Suprapubic skin (tissue), 3 donors: ENCODE measurements at regions not wholly inside any gene's neighbourhood (a gene's known extent, or its start where the extent isn't known, plus 50 kb on each side); places are given as distances from the start of the nearest gene placed in this dataset.
"Not testable (repeated sequence)": the region's sequence is repeated elsewhere in the genome, so short reads cannot be mapped to it uniquely, and the experiment has no call there.

Source experiments
- EP300 ChIP-seq: sonication (generic); formaldehyde crosslinking; IDR thresholded peaks from one replicate; pipeline ENCODE4 v1.6.1; 2017; ENCODE audit warnings: antibody characterized with exemption
- POLR2A ChIP-seq, 2 donors: fragments of 450-650 bp; IDR thresholded peaks; one replicate each; pipeline ENCODE4 v1.6.1; 2017; ENCODE audit warnings: antibody characterized with exemption in 2 of 2, mild to moderate bottlenecking in 2 of 2, moderate library complexity in 2 of 2
- TF ChIP-seq, protein P1 (sequence below), 2 donors: fragments of 200-600 bp in 1 of 2; fragments of 450-650 bp in 1 of 2; sonication (generic) in 1 of 2; IDR thresholded peaks; one replicate each; pipeline ENCODE4 v1.5.1; 2016 to 2019; ENCODE audit warnings: antibody characterized with exemption in 2 of 2, mild to moderate bottlenecking in 1 of 2, moderate library complexity in 1 of 2

DNA sequence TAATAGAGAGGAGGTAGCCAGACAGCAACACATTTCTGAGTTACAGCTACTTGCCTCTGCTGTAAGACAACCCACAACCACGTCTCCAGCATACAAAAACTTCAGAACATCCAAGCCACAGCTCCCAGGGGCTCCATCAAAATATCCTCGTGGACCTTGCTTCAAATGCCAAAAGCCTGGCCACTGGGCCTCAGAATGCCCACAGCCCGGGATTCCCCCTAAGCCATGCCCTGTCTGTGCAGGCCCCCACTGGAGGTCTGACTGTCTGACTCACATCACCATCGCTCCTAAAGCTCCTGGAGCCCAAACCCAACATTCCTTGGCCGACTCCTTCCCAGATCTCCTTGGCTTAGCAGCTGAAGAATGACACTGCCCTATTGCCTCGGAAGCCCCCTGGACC lies 186.6 kb upstream of the MAGEB16 start:
- TF ChIP-seq, protein P1, sequence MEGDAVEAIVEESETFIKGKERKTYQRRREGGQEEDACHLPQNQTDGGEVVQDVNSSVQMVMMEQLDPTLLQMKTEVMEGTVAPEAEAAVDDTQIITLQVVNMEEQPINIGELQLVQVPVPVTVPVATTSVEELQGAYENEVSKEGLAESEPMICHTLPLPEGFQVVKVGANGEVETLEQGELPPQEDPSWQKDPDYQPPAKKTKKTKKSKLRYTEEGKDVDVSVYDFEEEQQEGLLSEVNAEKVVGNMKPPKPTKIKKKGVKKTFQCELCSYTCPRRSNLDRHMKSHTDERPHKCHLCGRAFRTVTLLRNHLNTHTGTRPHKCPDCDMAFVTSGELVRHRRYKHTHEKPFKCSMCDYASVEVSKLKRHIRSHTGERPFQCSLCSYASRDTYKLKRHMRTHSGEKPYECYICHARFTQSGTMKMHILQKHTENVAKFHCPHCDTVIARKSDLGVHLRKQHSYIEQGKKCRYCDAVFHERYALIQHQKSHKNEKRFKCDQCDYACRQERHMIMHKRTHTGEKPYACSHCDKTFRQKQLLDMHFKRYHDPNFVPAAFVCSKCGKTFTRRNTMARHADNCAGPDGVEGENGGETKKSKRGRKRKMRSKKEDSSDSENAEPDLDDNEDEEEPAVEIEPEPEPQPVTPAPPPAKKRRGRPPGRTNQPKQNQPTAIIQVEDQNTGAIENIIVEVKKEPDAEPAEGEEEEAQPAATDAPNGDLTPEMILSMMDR (IDR thresholded peaks at IDR 0.05) = not testable (repeated sequence)
- TF ChIP-seq POLR2A (IDR thresholded peaks at IDR 0.05); EP300: not testable (repeated sequence)
